ENCODE measurements at regions not wholly inside any gene's neighbourhood (a gene's known extent, or its start where the extent isn't known, plus 50 kb on each side); places are given as distances from the start of the nearest gene placed in this dataset.
"Not testable (repeated sequence)": the region's sequence is repeated elsewhere in the genome, so short reads cannot be mapped to it uniquely, and the experiment has no call there.

DNA sequence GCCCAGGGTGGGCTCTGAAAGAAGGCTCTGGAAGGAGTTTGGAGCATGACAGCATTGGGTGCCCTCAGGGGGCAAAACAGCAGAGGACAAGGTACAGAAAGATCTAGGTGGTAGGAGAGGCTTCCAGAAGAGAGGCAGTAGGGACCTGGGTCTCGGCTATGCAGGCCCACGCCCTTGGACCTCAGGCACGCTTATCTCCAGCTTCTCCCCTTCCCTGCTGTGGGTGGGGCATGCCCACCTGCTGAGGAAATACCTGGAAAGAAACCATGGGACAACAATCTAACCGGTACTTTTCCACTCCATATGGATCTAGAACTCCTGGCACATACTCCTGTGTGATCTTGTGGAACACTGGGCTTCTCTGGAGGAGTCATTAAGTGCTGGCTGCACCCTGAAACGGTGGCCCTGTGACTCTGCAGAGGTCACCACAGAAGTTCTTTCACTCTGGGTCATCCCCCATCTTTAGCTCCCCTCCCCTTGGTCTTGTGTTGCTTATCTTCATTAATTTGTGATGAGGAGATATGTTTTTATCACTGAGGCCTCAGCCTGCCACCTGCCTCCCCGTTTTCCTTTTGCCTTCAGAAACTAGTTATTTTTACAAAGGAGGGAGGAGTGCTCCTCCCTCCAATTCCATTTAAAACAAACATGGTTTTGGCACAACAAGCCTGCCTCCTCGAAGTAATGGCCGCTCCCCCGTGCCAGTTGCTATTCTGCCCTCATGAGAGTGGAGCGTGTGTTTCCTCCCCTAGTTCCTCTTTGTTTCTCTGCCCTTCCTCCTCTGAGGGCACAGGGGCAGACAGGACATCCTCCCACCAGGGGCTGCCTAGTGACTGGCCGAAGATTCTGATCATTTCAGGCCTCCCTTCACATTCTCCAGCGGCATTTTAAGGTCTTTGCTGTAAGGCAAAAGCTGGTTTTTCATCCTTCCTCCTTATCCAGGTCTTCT, 78.0 kb upstream of the ATP5PO start:
- H3K27me3 ChIP-seq = no peaks in the 10 kb centered on the region
- no peak for DNase-seq
- H3K9me3 ChIP-seq = no peaks in the 10 kb centered on the region
- no peak overlapping the region for H3K4me3 ChIP-seq
- peaks cover 0 to 15% (median 12%) of the 10 kb centered on the region in 4 donors for H3K4me1 ChIP-seq
- WGBS, 2 donors (ENCODE audit: low coverage in 1 of 2) = 38 to 45% methylated on average over 7 to 12 of the region's 12 CpGs
- in situ Hi-C loops (cut with MboI; ENCODE audit: low pct_ligation_motif_present in 1 of 4, low pct_unique_long_range_greater_than_20kb in 1 of 4, low sequenced_read_pairs in 3 of 4) = no loop called here
- TF ChIP-seq POLR2A (IDR thresholded peaks at IDR 0.05) (no peak), POLR2AphosphoS5 (IDR thresholded peaks at IDR 0.05) (no peak), EP300 (IDR thresholded peaks at IDR 0.05; ENCODE audit: low read depth) (no peak)
- TF ChIP-seq, protein P1, sequence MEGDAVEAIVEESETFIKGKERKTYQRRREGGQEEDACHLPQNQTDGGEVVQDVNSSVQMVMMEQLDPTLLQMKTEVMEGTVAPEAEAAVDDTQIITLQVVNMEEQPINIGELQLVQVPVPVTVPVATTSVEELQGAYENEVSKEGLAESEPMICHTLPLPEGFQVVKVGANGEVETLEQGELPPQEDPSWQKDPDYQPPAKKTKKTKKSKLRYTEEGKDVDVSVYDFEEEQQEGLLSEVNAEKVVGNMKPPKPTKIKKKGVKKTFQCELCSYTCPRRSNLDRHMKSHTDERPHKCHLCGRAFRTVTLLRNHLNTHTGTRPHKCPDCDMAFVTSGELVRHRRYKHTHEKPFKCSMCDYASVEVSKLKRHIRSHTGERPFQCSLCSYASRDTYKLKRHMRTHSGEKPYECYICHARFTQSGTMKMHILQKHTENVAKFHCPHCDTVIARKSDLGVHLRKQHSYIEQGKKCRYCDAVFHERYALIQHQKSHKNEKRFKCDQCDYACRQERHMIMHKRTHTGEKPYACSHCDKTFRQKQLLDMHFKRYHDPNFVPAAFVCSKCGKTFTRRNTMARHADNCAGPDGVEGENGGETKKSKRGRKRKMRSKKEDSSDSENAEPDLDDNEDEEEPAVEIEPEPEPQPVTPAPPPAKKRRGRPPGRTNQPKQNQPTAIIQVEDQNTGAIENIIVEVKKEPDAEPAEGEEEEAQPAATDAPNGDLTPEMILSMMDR (IDR thresholded peaks at IDR 0.05) = no peak
- intact Hi-C loops (cut with DNase I; ENCODE audit: low total_unique reads) = no loop called here
- H3K36me3 ChIP-seq = no peaks in the 10 kb centered on the region
- peak overlapping the region in 3 of 4 donors; percentile 40 to 71 (median 50) for H3K27ac ChIP-seq

DNA sequence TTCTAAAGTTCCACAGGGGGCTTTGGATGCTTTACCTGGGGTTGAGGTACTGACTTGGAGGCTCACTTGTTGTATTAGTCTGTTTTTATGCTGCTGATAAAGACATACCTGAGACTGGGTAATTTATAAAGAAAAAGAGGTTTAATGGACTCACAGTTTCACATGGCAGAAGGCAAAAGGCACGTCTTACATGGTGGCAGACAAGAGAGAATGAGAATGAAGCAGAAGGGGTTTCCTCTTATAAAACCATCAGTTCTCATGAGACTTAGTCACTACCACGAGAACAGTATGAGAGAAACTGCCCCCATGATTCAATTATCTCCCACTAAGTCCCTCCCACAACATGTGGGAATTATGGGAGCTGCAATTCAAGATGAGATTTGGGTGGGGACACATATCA, 76.8 kb upstream of the ATP5PO start:
- H3K9me3 ChIP-seq; H3K36me3 ChIP-seq; H3K27me3 ChIP-seq; DNase-seq; in situ Hi-C loops (cut with MboI; ENCODE audit: low pct_ligation_motif_present in 1 of 4, low pct_unique_long_range_greater_than_20kb in 1 of 4, low sequenced_read_pairs in 3 of 4); intact Hi-C loops (cut with DNase I; ENCODE audit: low total_unique reads); H3K4me3 ChIP-seq: not testable (repeated sequence)
- Histone ChIP-seq H3K27ac (peak overlapping the region in 1 of 4 donors; percentile 71), H3K4me1 (peaks cover 0 to 16% (median 13%) of the 10 kb centered on the region in 4 donors)
- WGBS, 2 donors (ENCODE audit: low coverage in 1 of 2) = 73% methylated on average over 2 of the region's 2 CpGs; no CpG with 5 or more reads in 1 of the 2 donors

DNA sequence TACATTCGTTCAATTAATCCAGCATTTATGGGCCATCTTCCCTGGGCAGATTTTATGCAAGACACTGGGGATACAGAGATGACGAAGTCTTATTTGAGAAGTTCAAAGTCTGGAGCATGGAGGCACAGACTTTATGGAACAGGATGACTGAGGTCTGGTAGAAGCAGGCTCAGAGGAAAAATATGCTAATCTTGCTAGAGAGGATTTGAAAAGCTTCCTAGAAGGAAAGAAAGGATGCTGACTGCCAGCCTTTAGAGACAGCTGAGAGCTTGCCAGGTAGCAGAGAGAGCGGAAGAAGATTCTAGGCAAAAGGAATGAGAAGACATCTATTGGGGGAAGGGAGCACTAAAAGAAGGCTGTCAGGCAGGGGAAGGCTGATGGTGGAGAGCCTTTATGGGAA, 75.5 kb upstream of the ATP5PO start:
- TF ChIP-seq EP300 (IDR thresholded peaks at IDR 0.05; ENCODE audit: low read depth) = no peak
- TF ChIP-seq, protein P1 (IDR thresholded peaks at IDR 0.05) = no peak
- no peak for TF ChIP-seq POLR2A (IDR thresholded peaks at IDR 0.05)
- no peak for TF ChIP-seq POLR2AphosphoS5 (IDR thresholded peaks at IDR 0.05)
- no peak overlapping the region for H3K4me3 ChIP-seq
- no peak overlapping the region for H3K27ac ChIP-seq
- in situ Hi-C loops (cut with MboI; ENCODE audit: low pct_ligation_motif_present in 1 of 4, low pct_unique_long_range_greater_than_20kb in 1 of 4, low sequenced_read_pairs in 3 of 4) (no loop called here), intact Hi-C loops (cut with DNase I; ENCODE audit: low total_unique reads) (no loop called here)
- H3K9me3 ChIP-seq = no peaks in the 10 kb centered on the region
- H3K27me3 ChIP-seq = peaks cover 5% of the 10 kb centered on the region
- H3K36me3 ChIP-seq = no peaks in the 10 kb centered on the region
- peaks cover 0 to 16% (median 13%) of the 10 kb centered on the region in 4 donors for H3K4me1 ChIP-seq
- 51 to 69% methylated on average over 3 of the region's 3 CpGs for WGBS, 2 donors (ENCODE audit: low coverage in 1 of 2)
- DNase-seq = no peak

DNA sequence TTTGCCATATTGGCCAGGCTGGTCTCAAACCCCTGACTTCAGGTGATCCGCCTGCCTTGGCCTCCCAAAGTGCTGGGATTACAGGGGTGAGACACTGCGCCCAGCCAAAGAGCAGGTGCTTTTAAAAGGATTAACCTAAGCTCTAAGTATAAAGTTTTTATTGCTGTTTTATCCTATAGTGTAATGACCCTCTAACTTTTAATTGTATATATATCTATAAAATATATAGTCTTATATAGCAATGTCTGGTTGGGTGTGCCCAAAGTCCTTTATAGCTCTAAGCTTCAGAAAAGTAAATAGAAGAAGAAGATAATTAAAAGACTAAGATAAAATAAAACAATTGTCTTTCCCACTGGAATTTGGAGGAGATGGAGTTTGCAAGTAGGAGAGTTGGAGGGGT, 73.8 kb upstream of the ATP5PO start:
- in situ Hi-C loops (cut with MboI; ENCODE audit: low pct_ligation_motif_present in 1 of 4, low pct_unique_long_range_greater_than_20kb in 1 of 4, low sequenced_read_pairs in 3 of 4) = no loop called here
- Histone ChIP-seq H3K9me3 (no peaks in the 10 kb centered on the region), H3K27ac (peak overlapping the region in 1 of 4 donors; percentile 46), H3K4me3 (no peak overlapping the region), H3K4me1 (peaks cover 0 to 16% (median 13%) of the 10 kb centered on the region in 4 donors), H3K27me3 (peaks cover 5% of the 10 kb centered on the region), H3K36me3 (no peaks in the 10 kb centered on the region)
- intact Hi-C loops (cut with DNase I; ENCODE audit: low total_unique reads) = no loop called here
- DNase-seq = peak; percentile 22
- TF ChIP-seq, protein P1 (IDR thresholded peaks at IDR 0.05) = no peak
- TF ChIP-seq POLR2A (IDR thresholded peaks at IDR 0.05) (no peak), EP300 (IDR thresholded peaks at IDR 0.05; ENCODE audit: low read depth) (no peak), POLR2AphosphoS5 (IDR thresholded peaks at IDR 0.05) (no peak)
- WGBS, 2 donors (ENCODE audit: low coverage in 1 of 2) = 34% methylated on average over 2 of the region's 2 CpGs; no CpG with 5 or more reads in 1 of the 2 donors

All from transverse colon (tissue), 4 donors.